NCI-H2227 (cell line): ENCODE measurements at regions not wholly inside any gene's neighbourhood (a gene's known extent, or its start where the extent isn't known, plus 50 kb on each side); places are given as distances from the start of the nearest gene placed in this dataset.

Source experiments
- DNase-seq: peaks from one replicate; lab custom pipeline; 2025; ENCODE audit not compliant: unreplicated experiment; lab: John Stamatoyannopoulos, UW

DNA sequence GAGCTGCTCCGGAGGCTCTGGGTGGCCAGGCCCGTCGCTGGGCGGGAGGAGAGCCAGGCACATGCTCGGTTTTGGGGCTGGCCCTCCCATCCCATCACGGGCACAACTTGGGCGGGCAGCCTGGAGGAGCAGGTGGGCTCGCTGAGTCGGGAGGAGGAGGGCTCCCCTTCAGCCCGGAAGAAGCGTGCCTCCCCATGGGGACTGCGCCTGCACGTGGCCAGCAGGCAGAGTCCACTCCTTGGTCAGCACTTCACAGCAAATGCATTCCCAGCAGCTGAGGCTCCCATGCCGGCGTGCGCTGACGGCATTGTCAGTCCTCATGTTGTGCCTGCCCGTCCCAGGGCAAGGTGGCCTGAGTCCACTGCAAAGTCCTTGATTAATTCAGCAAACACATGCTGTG lies 1281.7 kb downstream of the BRD1 start:
- no peak for DNase-seq

DNA sequence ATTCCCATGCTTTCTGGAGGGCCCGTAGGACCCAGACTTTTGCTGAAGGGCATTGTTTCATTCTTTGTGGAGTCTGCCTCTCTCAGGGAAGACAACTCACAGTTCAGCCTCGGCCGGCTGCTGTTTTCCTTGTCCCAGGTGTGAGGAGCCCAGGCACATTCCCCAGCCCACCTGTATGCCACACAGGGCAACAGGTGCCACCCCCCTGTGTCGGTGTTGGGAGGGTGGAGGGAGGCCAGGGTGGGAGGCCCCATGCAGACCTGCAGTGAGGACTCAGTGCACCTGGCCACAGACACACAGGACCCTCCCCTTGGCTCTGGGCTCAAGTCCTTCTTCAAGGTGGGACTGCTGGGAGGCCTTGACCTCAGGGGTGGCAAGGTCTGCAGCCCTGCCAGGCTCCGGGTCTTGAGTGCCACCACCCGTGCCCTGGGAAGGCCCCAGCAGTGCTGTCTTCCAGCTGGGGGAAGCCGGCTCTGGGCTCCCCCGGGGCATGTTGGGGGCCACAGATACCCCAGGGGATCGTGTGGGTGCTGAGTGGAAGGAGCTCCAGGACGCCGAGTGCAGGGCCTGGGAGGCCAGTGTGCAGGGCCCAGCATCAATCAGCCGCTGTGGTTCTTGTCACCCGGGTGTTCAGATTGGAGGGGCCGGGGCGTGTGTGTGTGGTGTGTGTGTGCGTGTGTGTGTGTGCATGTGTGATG lies 1286.1 kb downstream of the BRD1 start:
- DNase-seq: no peak

DNA sequence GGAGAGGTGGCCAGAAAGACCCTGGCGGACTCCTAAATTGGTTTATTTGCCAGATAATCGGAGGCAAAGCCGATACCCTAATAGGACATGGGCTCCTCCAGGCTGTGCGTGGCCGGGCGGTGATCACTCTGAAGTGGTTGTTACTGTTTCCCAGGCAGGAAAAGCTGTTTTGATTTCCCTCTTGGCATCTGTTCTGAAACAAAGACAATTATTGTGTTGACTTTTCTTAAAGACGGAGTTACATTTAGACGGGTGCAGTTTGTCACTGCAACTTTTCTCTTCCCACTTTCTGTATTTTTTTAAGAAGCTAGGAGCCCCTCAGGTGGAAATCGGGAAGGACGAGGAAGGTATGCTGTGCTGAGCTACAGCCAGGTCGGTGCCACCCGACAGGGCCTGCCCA lies 1288.4 kb downstream of the BRD1 start:
- DNase-seq: no peak

DNA sequence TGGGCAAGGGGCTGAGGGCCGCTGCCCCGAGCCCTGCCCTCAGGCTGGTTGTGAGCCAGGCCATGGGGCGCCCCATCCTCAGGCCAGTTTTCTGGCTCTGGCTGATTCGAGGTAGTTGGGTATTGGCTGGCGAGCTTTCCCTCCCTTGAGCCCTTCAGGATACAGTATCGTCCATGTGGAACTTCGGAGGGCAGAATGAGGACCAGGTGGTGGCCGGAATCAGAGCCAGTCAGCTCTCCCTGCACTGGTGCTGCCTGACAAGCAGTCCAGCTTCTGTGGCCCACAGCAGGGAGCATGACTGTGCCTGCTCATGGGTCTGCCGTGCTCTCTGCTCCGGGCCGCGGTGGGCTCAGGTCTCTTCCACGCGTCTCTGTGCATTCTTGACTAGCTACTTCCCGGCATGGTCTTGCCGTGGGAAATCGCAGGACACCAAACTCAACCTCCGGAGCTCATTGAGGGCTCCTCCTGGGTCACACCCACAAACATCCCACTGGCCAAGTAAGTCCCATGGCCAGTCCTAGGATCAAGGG lies 1289.3 kb downstream of the BRD1 start:
- no peak for DNase-seq

DNA sequence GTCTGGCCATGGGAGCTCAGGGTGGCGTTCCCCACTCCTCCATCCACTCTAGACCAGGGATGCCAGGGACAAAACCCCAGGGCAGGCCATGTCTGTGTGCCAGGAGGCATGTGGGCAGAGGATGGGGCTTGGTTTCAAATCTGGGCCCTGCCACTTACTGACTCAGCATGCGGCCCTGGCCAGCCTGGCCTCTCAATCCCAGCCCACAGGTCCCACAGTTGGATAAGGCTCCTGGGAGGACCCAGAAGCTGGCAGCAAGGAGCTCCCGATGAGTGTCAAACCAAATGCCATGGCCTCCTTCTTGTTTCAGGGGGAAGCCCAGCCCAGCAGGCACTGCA lies 1290.4 kb downstream of the BRD1 start:
- no peak for DNase-seq

DNA sequence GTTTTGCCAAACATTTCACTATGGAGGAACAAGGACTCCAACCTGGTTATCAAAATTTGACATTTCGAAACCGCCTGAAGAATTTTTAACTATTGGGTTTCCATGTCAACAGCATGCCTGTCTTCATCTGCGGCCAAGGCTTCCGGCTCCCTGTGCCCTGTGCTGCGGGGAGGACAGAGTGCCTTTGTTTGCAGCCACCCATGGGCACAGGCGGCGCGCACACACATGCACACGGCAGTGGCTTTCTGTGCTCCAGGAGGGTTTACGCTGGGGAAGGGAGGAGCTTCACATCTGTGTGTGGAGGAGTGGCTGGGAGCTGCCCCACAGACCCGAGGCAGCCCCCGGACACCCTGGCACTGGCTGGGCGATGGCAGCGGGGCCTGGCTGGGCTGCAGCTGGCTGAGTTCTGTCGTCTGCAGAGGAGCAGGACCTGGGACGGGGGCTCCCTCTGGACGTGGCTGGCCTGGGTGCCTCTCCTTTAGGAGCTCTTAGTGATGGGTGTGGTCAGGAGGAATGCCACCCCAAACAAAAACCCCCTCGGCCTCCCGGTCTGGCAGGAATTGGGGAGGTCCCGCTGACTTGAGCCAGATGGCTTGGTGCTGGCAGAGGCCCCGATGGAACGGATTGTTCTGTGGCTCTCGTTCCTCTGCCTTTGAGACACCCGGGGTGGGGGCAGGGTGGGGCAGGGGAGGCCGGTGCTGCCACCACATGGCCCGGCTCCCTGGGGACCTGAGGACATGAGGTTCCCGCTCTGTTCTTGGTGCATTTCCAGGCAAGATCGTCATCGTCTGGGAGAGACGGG lies 1290.9 kb downstream of the BRD1 start:
- DNase-seq: no peak

DNA sequence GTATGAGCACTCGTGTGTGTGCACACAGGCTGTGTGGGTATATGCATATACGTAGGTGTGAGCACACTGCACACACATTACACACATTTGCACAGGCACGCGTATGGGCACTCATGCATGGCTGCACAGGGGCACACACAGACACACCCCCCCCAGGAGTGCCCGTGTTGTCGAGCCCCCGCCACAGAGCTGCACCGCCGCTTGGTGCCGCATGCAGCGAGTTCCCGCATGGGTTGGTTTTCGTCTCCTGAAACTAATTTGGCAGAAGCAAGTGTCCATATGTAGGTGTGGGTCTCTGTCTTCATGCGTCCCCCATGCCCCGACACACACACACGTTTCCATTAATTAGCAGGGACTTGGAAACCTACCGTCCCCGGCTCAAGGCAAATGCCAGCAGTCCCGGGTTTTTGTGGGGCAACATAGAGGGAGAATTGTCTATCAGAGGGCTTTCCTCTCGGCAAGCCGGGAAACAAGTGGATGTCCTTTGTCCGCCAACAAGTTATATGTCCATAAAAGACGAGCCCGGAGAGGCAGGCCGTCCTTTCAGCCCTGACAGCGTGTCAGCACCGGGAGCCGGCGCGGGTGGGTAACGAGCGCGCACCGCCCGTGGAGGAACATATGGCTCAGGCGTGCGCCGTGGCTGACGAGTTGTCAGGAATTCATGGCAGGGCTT lies 1291.7 kb downstream of the BRD1 start:
- DNase-seq: no peak

DNA sequence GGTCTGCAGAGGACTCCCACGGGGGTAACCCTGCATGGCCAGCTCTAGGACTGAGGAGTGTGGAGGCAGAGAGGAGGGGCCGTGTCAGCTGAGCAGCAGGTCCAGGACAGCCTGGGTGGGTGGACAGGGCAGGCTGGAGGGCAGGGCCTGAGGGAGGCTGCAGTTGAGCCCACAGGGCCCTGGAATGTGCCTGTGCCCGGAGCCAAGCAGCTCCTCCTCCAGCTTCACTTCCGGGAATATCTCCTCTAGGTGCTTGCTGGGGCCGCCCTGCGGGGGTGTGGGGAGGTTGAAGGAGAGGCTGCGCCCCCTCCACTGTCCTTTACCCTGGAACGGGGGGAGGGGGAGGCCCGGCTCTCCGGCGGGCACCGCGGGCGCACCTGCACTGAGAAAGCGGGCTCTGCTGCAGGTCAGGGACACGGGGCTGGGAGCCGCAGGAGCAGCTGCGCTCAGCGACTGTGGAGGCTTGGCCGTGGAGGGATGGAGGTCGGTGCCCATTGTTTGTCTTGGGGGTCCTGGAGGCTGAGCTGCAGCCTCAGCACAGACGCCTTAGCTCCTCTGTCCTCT lies 1293.2 kb downstream of the BRD1 start:
- no peak for DNase-seq

DNA sequence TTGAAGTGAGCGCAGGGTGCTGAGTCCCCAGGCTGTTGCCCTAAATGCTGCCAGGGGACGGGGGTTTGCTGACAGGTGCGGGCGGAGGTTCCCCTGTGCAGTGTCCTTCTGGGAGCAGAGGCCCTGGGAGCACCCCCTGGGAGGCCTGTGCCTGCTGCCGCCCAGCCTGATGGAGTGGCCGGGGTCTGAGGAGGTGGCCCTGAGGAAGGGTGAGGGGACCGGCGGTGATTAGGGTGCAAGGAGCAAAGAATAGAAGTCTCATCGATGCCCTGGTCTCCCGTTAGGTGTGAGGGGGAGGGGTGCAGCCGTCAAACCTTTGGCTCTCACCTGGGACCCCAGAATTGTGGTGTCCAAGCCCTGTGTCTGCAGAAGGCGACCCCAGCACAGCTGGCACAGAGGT lies 1294.7 kb downstream of the BRD1 start:
- no peak for DNase-seq

DNA sequence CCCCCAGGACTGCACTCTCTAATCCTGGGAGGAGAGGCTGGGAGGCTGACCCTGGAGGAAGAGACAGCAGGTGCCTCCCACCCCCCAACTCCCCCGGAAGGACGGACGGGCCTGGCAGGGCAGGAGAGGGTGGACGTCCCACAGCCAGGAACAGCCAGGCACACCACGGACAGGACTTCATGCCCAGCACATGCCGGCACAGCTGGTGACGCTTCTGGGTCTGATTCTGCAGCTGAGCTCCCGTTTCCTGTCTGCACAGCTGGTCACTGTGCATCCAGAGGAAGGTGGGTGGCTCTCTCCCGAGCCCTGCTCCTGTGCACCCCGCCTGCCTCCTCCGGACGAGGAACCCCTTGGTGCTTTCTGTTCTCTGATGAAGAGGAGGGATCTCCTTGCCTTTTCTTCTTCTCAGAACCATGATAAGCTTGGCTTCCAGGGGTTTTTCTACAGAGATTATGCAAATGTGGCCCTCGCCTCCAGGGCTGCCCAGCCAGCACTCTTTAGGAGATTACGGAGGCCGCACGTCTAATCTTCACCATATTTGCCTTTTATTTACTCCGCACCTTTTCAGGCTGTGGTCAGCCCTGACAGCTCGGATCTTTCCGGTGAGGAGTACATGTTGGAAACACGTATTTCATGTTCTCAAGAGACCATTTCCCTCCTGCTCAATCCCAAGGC lies 1295.8 kb downstream of the BRD1 start:
- DNase-seq: no peak

DNA sequence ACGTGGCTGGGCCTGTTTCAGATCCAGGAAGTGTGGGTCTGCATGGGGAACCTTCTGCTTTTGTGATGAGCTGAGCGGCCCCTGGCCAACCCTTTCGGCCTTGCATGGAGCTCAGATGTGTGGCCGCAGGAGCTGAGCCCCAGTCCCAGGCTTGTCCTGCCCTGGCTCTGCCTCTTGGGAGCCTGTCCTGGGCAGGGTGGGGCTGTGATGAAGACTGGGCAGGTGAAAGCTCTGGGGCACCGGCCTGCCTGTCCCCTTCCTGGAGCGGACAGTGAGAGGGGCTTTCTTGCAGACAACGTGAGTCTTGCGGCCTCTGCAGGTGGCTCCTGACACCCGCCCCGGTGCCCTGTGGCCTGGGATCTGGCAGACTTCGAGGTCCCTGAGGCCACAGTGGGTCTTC lies 1296.6 kb downstream of the BRD1 start:
- DNase-seq: no peak

DNA sequence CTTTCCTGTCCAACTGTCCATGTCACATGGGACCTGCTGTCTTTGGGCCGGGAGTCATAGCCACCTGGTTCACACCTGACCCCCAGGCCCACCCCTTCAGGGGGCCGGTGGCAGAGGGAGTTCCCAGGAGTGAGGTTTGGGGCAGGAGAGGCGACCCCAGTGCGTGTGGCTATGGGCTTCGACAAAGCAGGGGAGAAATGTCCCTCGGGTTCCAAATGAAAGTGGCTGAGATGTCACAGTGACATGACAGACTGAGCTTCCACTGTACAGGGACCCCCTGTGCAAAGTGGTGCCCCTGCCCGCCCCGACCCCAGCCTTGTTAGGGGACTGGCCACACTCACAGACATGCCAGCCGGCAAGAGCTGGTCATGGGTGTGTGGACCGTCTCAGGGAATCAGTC lies 1297.0 kb downstream of the BRD1 start:
- DNase-seq: no peak

DNA sequence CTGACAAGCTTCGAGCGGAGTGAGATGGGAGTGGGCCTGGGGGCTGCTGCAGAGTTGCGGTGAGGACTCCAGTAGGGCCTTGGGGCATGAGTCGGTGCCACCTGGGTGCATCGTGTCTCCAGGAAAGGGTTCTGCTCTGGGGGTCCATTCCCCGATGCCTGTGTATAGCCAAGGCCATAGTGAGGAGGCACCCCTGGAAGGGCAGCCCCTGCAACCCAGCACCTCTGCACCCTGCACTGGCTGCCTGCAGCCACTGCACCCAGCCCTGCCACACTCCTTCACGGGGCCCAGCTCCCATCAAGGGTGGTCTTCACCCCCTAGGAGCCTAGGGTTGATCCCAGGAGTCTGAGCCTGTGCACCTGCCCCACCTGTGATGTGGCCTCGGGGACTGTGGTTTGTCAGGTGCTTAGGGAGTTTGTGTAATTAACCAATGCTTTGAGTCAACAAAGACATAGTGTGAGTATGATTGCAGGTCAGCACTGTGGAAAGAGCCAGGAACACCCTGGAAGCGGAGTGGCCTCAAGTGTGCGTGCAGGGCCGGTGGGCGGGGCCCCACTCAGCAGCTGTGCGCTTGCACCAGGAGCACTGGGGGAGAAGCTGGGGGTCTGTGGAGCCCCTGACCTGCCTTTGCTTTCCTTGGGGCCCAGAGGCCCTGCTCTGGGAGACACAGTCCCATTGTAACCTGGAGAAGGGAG lies 1299.3 kb downstream of the BRD1 start:
- no peak for DNase-seq

DNA sequence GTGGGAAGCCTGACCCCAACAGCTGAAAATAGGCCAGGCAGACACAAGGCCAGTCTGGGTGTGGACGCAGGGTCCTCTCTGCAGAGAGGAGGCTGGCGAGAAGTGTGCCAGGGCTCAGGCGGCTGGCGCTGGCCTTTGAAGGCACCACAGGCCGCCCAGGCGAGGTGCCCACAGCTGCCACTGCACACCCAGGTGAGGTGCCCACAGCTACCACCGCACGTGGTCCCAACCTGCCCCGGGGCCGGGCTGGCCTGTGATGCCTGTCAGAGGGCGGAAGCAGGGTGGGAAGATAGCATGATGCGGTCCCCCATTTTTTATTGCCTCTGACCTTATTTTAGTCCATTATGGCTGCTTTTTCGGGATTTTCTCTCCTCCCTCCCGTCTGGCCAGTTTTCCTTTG lies 1303.9 kb downstream of the BRD1 start:
- no peak for DNase-seq

DNA sequence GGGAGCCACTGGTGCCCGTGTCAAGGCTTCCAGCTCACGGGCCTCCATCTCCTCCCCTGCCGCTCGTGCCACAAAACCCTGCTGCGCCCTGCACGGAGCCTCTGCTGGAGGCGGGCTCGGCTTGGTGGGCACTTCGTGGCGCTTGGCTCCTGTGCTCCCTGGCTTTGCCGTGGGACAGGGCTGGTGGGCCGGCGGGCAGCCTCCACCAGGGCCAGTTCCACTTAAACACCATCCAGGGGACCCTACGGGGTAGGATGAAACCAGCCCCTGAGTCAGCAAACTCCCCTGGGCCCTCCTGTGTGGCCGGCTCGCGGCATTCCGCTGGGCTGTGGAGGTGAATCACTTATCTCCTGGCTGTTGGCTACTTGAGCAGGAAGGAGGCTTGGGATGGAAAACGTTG lies 1304.6 kb downstream of the BRD1 start:
- DNase-seq: no peak

DNA sequence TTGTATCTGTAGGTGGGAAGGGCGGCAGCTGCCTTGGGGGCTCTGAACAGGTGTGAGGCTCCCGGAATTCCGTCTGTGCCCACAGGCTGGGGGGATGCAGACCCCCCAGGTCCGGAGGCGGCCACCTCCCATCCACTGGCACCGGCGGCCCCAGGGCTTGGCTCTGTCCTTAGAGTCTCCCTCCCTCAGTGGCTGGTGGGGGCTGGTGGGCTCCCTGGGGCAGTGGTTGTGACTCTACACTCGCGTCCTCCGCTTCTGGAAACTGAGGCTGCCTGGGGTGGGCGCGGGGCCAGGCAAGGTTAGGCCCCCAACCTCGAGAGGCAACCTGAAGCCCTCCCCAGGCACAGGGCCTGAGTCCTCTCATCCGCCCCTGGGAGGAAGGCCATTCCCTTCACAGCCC lies 1305.4 kb downstream of the BRD1 start:
- DNase-seq: no peak

DNA sequence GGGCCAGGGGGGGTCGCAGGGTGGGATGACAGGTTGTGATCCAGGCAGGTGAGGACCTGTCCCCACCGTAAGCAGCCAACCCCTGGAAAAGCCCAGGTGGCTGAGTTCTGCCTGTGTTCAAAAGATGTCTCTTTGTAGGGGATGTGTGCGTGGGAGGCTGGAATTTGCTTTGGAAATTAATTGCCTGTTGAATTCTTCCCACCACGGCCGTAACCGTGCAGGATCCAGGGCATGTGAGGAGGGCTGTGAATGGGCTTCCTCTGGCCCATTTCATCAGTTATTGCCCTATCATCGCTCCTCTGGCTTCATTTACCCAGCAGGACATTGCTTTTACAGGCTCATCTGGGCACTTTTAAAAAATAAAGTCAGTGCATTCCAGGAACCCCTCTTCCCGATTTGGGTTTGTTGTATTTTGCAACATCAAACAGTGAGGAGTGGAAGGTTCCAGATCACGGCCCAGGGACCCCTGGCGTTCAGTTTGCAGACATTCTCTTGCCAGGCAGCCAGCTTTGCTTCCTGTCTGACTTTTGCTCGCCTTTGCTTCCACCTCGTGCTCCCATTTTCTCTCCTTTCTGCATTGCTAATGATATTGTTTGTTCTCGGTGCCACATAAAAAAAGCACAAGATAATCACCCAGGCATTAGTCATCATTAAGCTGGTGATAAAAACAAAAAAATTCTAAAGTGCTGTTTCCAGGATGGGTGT lies 1306.6 kb downstream of the BRD1 start:
- DNase-seq: no peak

DNA sequence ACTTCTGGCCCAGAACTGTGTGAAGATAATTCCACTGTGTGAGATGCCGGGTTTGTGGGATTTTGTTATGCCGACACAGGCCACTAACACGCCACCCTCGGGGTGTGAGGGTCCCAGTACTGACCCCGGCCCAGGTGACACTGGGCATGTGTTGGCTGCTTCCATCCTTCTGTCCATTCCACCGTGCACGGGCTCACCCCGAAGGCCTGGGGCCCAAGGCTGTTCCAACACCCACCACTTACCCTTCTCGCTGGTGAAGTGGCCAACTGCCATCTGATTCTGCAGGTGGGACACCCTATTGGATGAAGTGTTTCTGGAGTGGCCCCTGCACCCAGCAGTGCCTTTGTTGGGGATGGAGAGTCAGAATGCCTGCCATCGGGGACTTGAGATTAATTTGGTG lies 1307.5 kb downstream of the BRD1 start:
- no peak for DNase-seq

DNA sequence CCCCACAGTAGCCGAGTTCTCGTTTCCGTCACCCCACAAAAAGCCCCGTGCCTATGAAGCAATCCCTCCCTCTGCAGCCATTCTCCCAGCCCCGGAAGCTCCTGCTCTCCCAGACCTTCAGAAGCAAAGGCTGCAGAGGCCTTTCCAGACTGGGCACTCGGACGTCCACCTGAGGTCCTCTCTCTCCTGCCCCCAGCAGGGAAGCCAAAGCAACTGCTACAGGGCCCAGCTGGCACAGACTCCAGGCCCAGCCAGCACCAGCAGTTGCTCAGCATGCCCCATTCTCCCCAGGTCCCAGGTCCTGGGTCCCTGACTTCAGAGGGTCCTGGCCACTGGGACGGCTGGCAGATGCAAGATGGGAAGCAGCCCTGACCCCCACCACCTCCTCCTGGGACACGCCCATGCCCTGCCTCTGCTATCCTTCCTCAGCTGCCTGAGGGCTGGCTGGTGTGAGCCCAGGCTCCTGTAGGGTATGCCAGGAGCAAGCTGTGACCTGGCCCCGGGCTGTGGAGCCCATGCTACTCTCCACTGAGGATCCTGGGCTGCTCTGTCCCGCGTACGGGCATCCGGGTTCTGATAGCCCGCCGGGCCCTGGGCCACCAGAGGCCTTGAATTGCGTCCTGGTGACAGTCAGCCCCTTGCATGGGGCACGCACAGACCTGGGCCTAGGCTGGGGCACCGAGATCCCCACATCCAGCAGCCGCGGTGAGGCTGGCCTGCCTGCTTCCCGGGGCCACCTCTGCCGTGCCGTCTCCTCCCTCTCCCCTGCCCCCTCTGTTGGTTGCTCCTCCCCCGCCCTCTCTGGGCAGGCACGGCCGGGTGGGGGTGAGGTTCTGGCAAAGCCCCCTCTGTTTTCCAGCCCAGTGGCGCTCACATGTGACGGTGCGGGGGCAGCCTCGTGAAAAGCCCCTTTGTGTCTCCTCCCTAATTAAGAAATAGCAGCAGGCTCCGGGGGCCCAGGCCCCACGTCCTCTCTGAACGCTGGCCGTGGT lies 1310.3 kb downstream of the BRD1 start:
- DNase-seq: no peak
